ENCODE measurements at regions not wholly inside any gene's neighbourhood (a gene's known extent, or its start where the extent isn't known, plus 50 kb on each side); places are given as distances from the start of the nearest gene placed in this dataset.

GRCh38 chr12:63410197-63410596 lies 258.1 kb downstream of the DPY19L2 start:
- Mint-ChIP-seq H3K4me3 (no peak overlapping the region), H3K9me3 (peaks cover 10% of the 10 kb centered on the region), H3K4me1 (ENCODE audit: low read depth) (peaks cover 6% of the 10 kb centered on the region), H3K27ac (no peak overlapping the region), H3K36me3 (ENCODE audit: low read depth) (no peaks in the 10 kb centered on the region), H3K27me3 (no peaks in the 10 kb centered on the region)
- ChIA-PET CTCF (no interaction called here), POLR2A (no interaction called here)
- Histone ChIP-seq H3K4me3 (ENCODE audit: low read length) (no peak overlapping the region), H3K27me3 (ENCODE audit: control insufficient read depth in 1 of 2, insufficient read depth in 2 of 2, low read length in 2 of 2) (no peaks in the 10 kb centered on the region), H3K9me3 (ENCODE audit: control insufficient read depth in 1 of 2, insufficient read depth in 1 of 2, low read length in 2 of 2) (peaks cover under 1 to 5% of the 10 kb centered on the region in 2 experiments), H3K4me1 (ENCODE audit: insufficient read depth, low read length) (no peaks in the 10 kb centered on the region), H3K36me3 (ENCODE audit: insufficient read depth, low read length) (no peaks in the 10 kb centered on the region), H3K27ac (ENCODE audit: low read depth in 1 of 2, low read length in 2 of 2) (no peak overlapping the region)
- TF ChIP-seq, protein P1, sequence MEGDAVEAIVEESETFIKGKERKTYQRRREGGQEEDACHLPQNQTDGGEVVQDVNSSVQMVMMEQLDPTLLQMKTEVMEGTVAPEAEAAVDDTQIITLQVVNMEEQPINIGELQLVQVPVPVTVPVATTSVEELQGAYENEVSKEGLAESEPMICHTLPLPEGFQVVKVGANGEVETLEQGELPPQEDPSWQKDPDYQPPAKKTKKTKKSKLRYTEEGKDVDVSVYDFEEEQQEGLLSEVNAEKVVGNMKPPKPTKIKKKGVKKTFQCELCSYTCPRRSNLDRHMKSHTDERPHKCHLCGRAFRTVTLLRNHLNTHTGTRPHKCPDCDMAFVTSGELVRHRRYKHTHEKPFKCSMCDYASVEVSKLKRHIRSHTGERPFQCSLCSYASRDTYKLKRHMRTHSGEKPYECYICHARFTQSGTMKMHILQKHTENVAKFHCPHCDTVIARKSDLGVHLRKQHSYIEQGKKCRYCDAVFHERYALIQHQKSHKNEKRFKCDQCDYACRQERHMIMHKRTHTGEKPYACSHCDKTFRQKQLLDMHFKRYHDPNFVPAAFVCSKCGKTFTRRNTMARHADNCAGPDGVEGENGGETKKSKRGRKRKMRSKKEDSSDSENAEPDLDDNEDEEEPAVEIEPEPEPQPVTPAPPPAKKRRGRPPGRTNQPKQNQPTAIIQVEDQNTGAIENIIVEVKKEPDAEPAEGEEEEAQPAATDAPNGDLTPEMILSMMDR (IDR thresholded peaks at IDR 0.05): no peak
- ATAC-seq (ENCODE audit: poor library complexity) (no peak), DNase-seq (no peak)
- intact Hi-C loops (cut with DNase I, micrococcal nuclease): no loop called here

DNA sequence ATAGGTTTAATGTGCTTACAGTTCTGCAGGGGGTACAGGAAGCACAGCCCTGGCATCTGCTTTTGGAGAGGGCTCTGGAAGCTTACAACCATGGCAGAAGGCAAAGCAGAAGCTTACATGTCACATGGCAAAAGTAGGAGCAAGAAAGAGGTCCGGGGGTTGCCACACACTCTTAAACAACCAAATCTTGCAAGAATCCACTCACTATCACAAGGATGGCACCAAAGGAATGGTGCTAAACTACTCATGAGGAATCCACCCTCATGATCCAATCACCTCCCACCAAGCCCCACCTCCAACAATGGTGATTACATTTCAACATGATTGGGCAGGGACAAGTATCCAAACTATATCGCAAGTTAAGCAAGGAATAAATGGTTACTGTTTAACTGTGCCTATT lies 255.8 kb upstream of the AVPR1A start:
- ATAC-seq (ENCODE audit: poor library complexity) (no peak), DNase-seq (no peak)
- Mint-ChIP-seq H3K9me3 (peaks cover 7% of the 10 kb centered on the region), H3K27me3 (no peaks in the 10 kb centered on the region), H3K27ac (no peak overlapping the region), H3K4me3 (no peak overlapping the region), H3K36me3 (ENCODE audit: low read depth) (no peaks in the 10 kb centered on the region), H3K4me1 (ENCODE audit: low read depth) (peaks cover 6% of the 10 kb centered on the region)
- H3K36me3 ChIP-seq (ENCODE audit: insufficient read depth, low read length): no peaks in the 10 kb centered on the region
- H3K27ac ChIP-seq (ENCODE audit: low read depth in 1 of 2, low read length in 2 of 2): no peak overlapping the region
- CTCF ChIA-PET: no interaction called here
- H3K4me3 ChIP-seq (ENCODE audit: low read length): no peak overlapping the region
- POLR2A ChIA-PET: no interaction called here
- TF ChIP-seq, protein P1 (IDR thresholded peaks at IDR 0.05): no peak
- no peaks in the 10 kb centered on the region for H3K4me1 ChIP-seq (ENCODE audit: insufficient read depth, low read length)
- no peaks in the 10 kb centered on the region for H3K27me3 ChIP-seq (ENCODE audit: control insufficient read depth in 1 of 2, insufficient read depth in 2 of 2, low read length in 2 of 2)
- intact Hi-C loops (cut with DNase I, micrococcal nuclease): no loop called here
- H3K9me3 ChIP-seq (ENCODE audit: control insufficient read depth in 1 of 2, insufficient read depth in 1 of 2, low read length in 2 of 2): peaks cover 0 to 5% of the 10 kb centered on the region in 2 experiments

DNA sequence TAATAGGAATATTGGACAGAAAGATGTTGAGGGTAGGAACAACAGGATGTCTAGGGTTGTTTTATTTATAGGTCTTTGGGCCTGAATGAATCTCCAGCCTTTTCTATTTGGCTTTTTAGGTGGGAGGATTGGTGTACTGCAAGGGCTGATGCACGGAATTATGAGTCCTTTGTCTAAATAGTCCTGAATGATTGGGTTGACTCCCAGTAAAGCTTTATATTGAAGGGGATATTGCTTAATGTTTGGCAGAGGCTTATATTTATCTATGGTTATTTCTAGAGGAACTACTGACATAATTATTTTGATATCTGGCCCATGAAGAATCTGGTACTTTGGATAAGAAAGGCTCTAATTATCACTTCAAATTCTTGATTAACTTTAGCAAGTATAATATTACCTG lies 253.6 kb upstream of the AVPR1A start:
- no peak overlapping the region for H3K4me3 Mint-ChIP-seq
- H3K27ac Mint-ChIP-seq: no peak overlapping the region
- TF ChIP-seq, protein P1 (IDR thresholded peaks at IDR 0.05): no peak
- no peak for ATAC-seq (ENCODE audit: poor library complexity)
- no peaks in the 10 kb centered on the region for H3K36me3 Mint-ChIP-seq (ENCODE audit: low read depth)
- CTCF ChIA-PET: no interaction called here
- no peak for DNase-seq
- Histone ChIP-seq H3K4me3 (ENCODE audit: low read length) (no peak overlapping the region), H3K9me3 (ENCODE audit: control insufficient read depth in 1 of 2, insufficient read depth in 1 of 2, low read length in 2 of 2) (peaks cover 5% of the 10 kb centered on the region in 2 experiments), H3K4me1 (ENCODE audit: insufficient read depth, low read length) (no peaks in the 10 kb centered on the region), H3K27ac (ENCODE audit: low read depth in 1 of 2, low read length in 2 of 2) (no peak overlapping the region), H3K36me3 (ENCODE audit: insufficient read depth, low read length) (no peaks in the 10 kb centered on the region), H3K27me3 (ENCODE audit: control insufficient read depth in 1 of 2, insufficient read depth in 2 of 2, low read length in 2 of 2) (no peaks in the 10 kb centered on the region)
- intact Hi-C loops (cut with DNase I, micrococcal nuclease): no loop called here
- H3K9me3 Mint-ChIP-seq: peaks cover 7% of the 10 kb centered on the region
- no peaks in the 10 kb centered on the region for H3K27me3 Mint-ChIP-seq
- POLR2A ChIA-PET: no interaction called here
- H3K4me1 Mint-ChIP-seq (ENCODE audit: low read depth): no peaks in the 10 kb centered on the region
